Smooth muscle cell (in vitro differentiated cells): ENCODE measurements at regions not wholly inside any gene's neighbourhood (a gene's known extent, or its start where the extent isn't known, plus 50 kb on each side); places are given as distances from the start of the nearest gene placed in this dataset.

Source experiments
- DNase-seq: peaks from one replicate; lab custom pipeline; 2025; ENCODE audit not compliant: unreplicated experiment; lab: John Stamatoyannopoulos, UW
- H2AFZ ChIP-seq: fragments of 200-600 bp; sonication (generic); 2 replicates; pipeline ENCODE4 v1.6.0; 2016; ENCODE audit warnings: antibody characterized with exemption, low read depth, mild to moderate bottlenecking
- H3F3A ChIP-seq: fragments of 200-600 bp; sonication (generic); 2 replicates; pipeline ENCODE4 v1.6.0; 2017; ENCODE audit warnings: antibody characterized with exemption, low read depth
- H3K27ac ChIP-seq: fragments of 200-600 bp; sonication (generic); 2 replicates; pipeline ENCODE4 v1.5.1; 2016; ENCODE audit warnings: low read depth, mild to moderate bottlenecking
- H3K27me3 ChIP-seq: fragments of 200-600 bp; sonication (generic); 2 replicates; pipeline ENCODE4 v1.6.1; 2016; ENCODE audit warnings: low read depth, mild to moderate bottlenecking
- H3K36me3 ChIP-seq: fragments of 200-600 bp; sonication (generic); 2 replicates; pipeline ENCODE4 v1.5.1; 2016; ENCODE audit warnings: low read depth
- H3K4me1 ChIP-seq: fragments of 200-600 bp; sonication (generic); 2 replicates; pipeline ENCODE4 v1.5.1; 2016; ENCODE audit warnings: low read depth
- H3K4me2 ChIP-seq: fragments of 200-600 bp; sonication (generic); 2 replicates; pipeline ENCODE4 v1.6.0; 2016; ENCODE audit warnings: mild to moderate bottlenecking
- H3K4me3 ChIP-seq: fragments of 200-600 bp; sonication (generic); 2 replicates; pipeline ENCODE4 v1.5.1; 2016; ENCODE audit warnings: mild to moderate bottlenecking
- H3K79me2 ChIP-seq: fragments of 200-600 bp; sonication (generic); 2 replicates; pipeline ENCODE4 v1.6.0; 2016; ENCODE audit warnings: low read depth, mild to moderate bottlenecking
- H3K9ac ChIP-seq: fragments of 200-600 bp; sonication (generic); 2 replicates; pipeline ENCODE4 v1.6.0; 2016; ENCODE audit warnings: low read depth
- H3K9me3 ChIP-seq: fragments of 200-600 bp; sonication (generic); replicated peaks from 2 replicates; pipeline ENCODE4 v1.5.1; 2016; ENCODE audit warnings: low read depth
- H4K20me1 ChIP-seq: fragments of 200-600 bp; sonication (generic); 2 replicates; pipeline ENCODE4 v1.6.0; 2016; ENCODE audit warnings: low read depth
- WGBS: methylation state at CpG from one replicate; pipeline ENCODE4 v1.1.7; 2016; ENCODE audit warnings: low lambda C conversion rate; 5-methylcytosine and 5-hydroxymethylcytosine counted together
- TF ChIP-seq, protein P1 (sequence below): fragments of 200-600 bp; sonication (generic); IDR thresholded peaks from 2 replicates; pipeline ENCODE4 v1.5.1; 2017; ENCODE audit warnings: borderline replicate concordance, mild to moderate bottlenecking, antibody characterized with exemption; ENCODE audit not compliant: insufficient read depth, poor library complexity, severe bottlenecking

DNA sequence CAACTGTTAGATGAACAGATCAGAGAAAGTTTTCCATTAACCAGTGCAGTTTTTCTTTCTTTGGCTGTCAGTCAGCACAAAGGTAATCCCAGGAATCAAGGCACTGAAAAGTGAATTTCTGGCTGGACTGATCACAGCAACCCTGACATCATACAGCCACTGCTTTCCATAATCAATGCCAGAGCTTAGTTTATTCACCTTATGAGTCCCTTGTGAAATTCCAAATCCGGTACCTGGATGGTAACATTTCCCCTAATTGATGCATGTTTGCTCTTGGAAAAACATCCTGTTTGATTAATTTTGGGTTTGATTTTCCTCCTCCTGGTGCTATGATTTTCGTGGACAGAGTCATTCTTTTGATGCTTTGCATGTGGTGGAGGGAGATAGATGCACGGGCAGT is 319.8 kb downstream of the INSC start:
- H3K27ac ChIP-seq: no peak overlapping the region
- H3F3A ChIP-seq: no peaks in the 10 kb centered on the region
- no peaks in the 10 kb centered on the region for H3K4me1 ChIP-seq
- no peak overlapping the region for H3K4me3 ChIP-seq
- 43% methylated on average over 3 of the region's 3 CpGs for WGBS
- H3K4me2 ChIP-seq: no peak overlapping the region
- no peak overlapping the region for H2AFZ ChIP-seq
- H3K27me3 ChIP-seq: peaks cover 14% of the 10 kb centered on the region
- DNase-seq: no peak
- no peaks in the 10 kb centered on the region for H4K20me1 ChIP-seq
- no peaks in the 10 kb centered on the region for H3K9me3 ChIP-seq
- H3K36me3 ChIP-seq: no peaks in the 10 kb centered on the region
- H3K9ac ChIP-seq: no peak overlapping the region
- TF ChIP-seq, protein P1, sequence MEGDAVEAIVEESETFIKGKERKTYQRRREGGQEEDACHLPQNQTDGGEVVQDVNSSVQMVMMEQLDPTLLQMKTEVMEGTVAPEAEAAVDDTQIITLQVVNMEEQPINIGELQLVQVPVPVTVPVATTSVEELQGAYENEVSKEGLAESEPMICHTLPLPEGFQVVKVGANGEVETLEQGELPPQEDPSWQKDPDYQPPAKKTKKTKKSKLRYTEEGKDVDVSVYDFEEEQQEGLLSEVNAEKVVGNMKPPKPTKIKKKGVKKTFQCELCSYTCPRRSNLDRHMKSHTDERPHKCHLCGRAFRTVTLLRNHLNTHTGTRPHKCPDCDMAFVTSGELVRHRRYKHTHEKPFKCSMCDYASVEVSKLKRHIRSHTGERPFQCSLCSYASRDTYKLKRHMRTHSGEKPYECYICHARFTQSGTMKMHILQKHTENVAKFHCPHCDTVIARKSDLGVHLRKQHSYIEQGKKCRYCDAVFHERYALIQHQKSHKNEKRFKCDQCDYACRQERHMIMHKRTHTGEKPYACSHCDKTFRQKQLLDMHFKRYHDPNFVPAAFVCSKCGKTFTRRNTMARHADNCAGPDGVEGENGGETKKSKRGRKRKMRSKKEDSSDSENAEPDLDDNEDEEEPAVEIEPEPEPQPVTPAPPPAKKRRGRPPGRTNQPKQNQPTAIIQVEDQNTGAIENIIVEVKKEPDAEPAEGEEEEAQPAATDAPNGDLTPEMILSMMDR: no peak
- no peaks in the 10 kb centered on the region for H3K79me2 ChIP-seq

DNA sequence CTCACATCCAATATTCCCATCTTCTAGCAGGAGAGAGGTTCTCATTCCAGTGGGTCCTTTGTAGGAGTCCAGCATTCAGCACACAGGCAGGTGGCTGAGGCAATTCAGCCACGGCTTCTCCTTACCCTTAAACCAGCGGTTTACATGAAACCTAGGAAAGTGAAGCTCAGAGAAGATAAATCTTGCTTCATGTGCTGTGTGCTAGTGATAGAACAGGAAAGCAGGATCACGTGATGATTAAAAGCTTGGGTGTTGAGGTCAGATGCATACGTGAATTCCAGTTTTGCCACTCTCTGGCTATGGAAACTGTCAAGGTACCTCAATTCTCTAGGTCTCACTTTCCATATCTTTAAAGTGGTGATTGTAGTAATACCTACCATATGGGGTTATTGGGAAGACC is 331.6 kb downstream of the INSC start:
- H3K4me2 ChIP-seq: no peak overlapping the region
- TF ChIP-seq, protein P1: no peak
- no peak overlapping the region for H3K4me3 ChIP-seq
- no peaks in the 10 kb centered on the region for H3K4me1 ChIP-seq
- H3K27ac ChIP-seq: no peak overlapping the region
- WGBS: 92% methylated on average over 4 of the region's 4 CpGs
- H4K20me1 ChIP-seq: no peaks in the 10 kb centered on the region
- H3K36me3 ChIP-seq: no peaks in the 10 kb centered on the region
- H3K27me3 ChIP-seq: no peaks in the 10 kb centered on the region
- H3K9ac ChIP-seq: no peak overlapping the region
- H3K9me3 ChIP-seq: no peaks in the 10 kb centered on the region
- no peaks in the 10 kb centered on the region for H3K79me2 ChIP-seq
- no peak for DNase-seq
- no peak overlapping the region for H2AFZ ChIP-seq
- H3F3A ChIP-seq: no peaks in the 10 kb centered on the region

DNA sequence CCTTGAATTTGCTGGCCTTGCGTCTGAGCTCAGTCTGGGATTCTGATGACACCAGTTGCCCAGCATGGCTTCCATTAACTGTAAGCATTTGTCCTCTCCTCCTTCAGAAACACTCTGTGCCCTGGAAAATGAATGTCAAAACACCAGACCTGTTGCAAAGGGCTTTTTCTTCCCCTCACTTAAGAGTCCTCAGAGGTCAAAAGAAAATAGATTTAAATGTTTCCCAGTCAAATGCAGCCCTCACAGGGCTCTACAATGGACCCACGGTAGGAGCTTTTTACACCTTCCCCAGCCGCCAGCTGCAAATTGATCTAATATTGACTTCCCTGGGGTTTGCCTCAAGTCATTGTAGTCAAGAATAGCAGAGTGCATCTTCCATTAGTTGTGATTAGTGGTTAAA is 332.2 kb downstream of the INSC start:
- H4K20me1 ChIP-seq: no peaks in the 10 kb centered on the region
- no peak overlapping the region for H3K4me3 ChIP-seq
- no peak overlapping the region for H2AFZ ChIP-seq
- no peak overlapping the region for H3K27ac ChIP-seq
- no peaks in the 10 kb centered on the region for H3K9me3 ChIP-seq
- TF ChIP-seq, protein P1: no peak
- H3K79me2 ChIP-seq: no peaks in the 10 kb centered on the region
- H3F3A ChIP-seq: no peaks in the 10 kb centered on the region
- H3K9ac ChIP-seq: no peak overlapping the region
- H3K4me2 ChIP-seq: no peak overlapping the region
- no peak for DNase-seq
- WGBS: 79% methylated on average over 3 of the region's 3 CpGs
- no peaks in the 10 kb centered on the region for H3K36me3 ChIP-seq
- H3K27me3 ChIP-seq: peaks cover 3% of the 10 kb centered on the region
- H3K4me1 ChIP-seq: no peaks in the 10 kb centered on the region

DNA sequence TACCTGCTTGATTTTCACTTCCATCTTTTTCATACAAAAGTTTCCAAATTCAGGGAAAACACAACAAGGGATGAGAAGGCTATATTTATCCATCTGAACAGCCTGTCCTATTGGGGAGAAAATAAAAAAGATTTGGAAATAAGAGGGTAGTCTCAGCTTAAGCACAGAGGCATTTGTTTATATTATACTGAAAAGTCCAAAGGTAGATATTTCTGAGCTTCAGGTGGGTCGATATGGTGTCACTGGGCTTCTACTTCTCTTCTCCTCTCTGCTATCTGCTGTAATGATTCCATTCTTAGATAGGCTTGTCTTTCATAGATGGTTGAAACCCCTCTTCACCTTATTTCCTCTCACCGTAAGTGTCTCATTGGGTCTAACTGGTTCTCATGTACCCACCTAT is 337.0 kb downstream of the INSC start:
- no peaks in the 10 kb centered on the region for H4K20me1 ChIP-seq
- H3K9me3 ChIP-seq: no peaks in the 10 kb centered on the region
- no peak overlapping the region for H3K4me3 ChIP-seq
- TF ChIP-seq, protein P1: no peak
- H3K4me1 ChIP-seq: no peaks in the 10 kb centered on the region
- H3K27me3 ChIP-seq: peaks cover 3% of the 10 kb centered on the region
- no peak overlapping the region for H2AFZ ChIP-seq
- H3K9ac ChIP-seq: no peak overlapping the region
- no peak overlapping the region for H3K4me2 ChIP-seq
- H3F3A ChIP-seq: no peaks in the 10 kb centered on the region
- H3K36me3 ChIP-seq: peaks cover 5% of the 10 kb centered on the region
- DNase-seq: no peak
- 93% methylated on average over 2 of the region's 2 CpGs for WGBS
- H3K79me2 ChIP-seq: no peaks in the 10 kb centered on the region
- no peak overlapping the region for H3K27ac ChIP-seq
